HG03469 (cell line): ENCODE measurements at regions not wholly inside any gene's neighbourhood (a gene's known extent, or its start where the extent isn't known, plus 50 kb on each side); places are given as distances from the start of the nearest gene placed in this dataset.
A peak's percentile ranks its signal among the peaks of the same experiment; 100 is the strongest.

Experiments
- ATAC-seq: cut with Tn5 transposase; IDR thresholded peaks from one replicate; pipeline ENCODE4 v1.9.1; 2021; ENCODE audit warnings: mild to moderate bottlenecking, moderate library complexity, moderate number of reproducible peaks; ENCODE audit not compliant: unreplicated experiment

DNA sequence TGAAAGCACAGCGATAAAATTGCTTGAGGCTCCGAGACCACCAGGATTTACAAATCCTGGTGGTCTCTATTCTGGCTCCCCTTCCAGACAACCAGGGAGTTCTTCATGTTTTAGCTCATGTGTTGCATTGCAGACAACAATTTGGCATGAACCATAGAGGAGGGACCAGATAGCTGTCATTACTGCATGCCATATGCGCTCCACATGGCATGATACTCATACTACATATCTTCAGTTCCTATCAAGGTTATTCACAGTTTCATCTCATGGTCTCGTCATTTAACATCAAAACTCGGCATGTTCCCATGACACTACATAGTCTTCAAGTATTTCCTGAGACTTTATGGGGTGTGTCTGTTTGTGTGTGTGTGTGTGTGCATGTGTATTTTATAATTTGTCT lies 220.3 kb downstream of the OR13H1 start:
- no peak for ATAC-seq

DNA sequence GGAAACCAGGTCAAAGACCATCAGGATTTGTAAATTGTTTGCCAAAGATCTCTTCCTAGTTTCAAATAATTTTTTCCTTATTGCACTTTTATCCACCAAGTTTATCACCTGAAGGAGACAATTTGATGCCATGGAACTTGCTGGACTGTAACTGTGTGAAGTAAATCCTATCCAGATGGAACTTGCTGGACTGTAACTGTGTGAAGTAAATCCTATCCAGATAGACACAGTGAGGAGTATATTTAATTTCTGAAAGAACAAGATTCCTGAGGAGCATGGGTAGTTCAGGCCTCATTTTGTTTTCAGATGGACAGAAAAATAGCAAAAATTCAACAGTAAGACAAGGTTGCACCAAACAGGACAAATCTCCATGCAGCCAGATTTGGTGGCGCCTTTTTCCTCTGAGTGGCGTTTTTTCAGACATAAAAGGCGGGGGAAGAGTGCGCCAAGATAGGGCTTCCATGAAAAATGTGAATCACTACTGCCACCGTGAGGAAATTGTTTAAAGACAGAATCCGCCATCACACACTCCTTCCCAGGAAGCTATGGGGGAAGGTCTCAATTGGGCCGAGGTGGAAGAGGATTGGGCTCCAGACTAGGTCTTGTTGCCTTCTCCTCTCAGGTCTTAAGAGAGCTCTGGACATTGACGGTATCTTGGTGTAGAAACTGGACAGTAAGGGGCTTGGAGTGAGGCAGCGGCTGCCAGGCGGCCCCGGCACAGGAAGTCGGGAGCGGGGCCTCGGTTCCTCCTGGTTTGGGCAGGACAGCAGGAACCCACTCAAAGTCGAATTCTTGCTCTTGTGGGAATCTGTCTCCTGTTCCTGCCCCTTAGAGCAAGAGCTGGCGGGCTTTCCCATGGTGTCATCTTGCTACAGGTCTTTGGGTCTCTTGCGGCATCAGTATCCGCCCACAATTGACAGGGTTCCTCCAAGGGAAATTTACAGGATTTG lies 234.7 kb downstream of the OR13H1 start:
- no peak for ATAC-seq

DNA sequence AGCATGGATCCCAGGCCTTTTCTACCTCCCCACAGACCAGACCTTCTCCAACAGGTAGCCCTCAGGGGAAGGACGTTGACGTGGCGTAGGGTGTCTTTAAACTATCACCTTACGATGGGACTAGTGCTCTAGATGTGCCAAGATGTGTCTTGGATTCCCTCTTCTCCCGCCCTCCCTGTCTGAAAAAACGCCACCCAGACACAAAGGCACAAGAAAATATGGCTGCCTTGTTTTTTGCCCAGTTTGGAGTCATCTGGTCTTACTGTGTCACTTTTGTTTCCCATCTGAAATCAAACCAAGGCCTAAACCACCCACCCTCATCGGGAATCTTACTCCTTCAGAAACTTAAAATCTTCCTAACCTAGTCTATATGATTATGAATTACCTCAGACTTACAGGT lies 235.4 kb downstream of the OR13H1 start:
- no peak for ATAC-seq

- ATAC-seq, result no peak
Observed at GRCh38 chrX:131779741-131780140, 235.9 kb downstream of the OR13H1 start.

DNA sequence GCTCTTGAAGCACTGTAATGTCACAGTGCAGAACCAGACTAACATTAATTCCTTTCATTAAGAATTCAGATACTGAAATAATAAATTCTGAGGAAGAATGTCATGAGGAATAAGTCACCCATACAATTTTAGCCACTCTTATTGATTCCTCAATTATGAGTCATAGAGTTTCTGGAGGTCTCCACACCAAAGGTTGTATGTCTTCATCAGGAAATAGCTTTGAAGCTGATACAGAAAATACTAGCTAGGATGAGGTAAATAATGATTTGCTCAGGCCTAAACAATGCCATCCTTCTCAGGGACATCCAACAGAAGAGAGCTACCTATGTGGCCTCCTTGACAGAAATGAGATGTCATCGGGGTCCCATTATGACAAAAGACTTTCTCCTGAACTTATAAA lies 238.8 kb downstream of the OR13H1 start:
- no peak for ATAC-seq

GRCh38 chrX:131783555-131784308 lies 239.4 kb upstream of the STK26 start:
- ATAC-seq, result no peak

DNA sequence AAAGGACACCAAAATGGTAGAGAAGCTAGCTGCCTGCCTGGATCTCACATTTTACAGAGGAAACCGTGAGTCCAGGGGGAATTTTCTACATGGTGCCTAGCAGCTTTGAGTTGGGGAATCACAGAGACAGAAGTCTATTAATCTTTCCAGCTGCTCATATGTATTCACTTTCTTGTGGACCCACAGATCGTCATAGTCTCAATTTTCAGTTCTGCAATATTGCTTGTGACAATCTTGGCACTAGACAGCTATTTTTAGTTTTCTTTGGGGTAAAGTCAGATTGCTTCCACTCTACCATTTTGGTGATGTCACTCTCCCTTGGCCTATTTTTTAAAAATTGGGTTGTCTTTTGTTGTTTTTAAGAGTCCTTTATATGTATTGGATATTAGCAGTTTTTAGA lies 233.4 kb upstream of the STK26 start:
- ATAC-seq, result peak; percentile 82

GRCh38 chrX:131791608-131792355 lies 231.3 kb upstream of the STK26 start:
- no peak for ATAC-seq

DNA sequence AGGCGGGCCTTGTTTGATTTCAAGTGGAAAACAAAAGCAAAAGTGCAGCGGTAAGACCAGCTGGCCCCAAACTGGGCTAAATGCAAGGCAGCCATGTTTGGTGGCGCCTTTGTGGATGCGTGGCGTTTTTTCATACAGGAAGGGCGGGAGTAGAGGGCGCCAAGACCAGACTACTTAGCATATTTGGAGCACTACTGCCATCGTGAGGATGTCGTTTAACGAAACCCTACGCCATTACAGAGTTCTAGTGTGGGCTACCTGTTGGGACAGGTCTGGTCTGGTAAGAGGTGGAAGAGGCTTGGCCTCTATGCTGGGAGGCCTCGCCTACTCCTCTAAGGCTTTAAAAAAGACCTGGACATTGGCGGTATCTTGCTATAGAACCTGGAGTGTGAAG lies 230.7 kb upstream of the STK26 start:
- no peak for ATAC-seq

- no peak for ATAC-seq
Observed at GRCh38 chrX:131792789-131793462, 230.2 kb upstream of the STK26 start.

GRCh38 chrX:131795442-131796229 lies 227.5 kb upstream of the STK26 start:
- ATAC-seq, result no peak

DNA sequence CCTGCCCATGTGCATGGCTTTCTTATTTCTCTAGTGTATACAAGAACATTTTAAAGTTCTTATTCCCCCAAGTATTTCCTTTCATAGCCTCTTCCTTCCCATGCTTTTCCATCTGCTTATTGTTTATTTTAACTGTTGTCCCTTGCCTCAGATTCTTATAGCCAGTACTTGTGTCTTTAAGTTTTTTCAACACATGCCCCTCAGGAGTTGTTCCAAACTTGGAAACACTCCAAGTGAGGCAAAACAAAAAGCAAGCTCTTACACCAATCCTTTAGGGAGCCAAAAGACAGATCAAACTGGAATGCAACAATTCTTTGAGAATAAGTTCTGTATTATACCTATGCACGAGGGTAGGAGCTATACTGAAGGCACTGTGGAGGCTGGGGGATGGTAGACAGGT lies 222.0 kb upstream of the STK26 start:
- ATAC-seq, result no peak

GRCh38 chrX:131801911-131802310 lies 221.2 kb upstream of the STK26 start:
- ATAC-seq, result no peak

DNA sequence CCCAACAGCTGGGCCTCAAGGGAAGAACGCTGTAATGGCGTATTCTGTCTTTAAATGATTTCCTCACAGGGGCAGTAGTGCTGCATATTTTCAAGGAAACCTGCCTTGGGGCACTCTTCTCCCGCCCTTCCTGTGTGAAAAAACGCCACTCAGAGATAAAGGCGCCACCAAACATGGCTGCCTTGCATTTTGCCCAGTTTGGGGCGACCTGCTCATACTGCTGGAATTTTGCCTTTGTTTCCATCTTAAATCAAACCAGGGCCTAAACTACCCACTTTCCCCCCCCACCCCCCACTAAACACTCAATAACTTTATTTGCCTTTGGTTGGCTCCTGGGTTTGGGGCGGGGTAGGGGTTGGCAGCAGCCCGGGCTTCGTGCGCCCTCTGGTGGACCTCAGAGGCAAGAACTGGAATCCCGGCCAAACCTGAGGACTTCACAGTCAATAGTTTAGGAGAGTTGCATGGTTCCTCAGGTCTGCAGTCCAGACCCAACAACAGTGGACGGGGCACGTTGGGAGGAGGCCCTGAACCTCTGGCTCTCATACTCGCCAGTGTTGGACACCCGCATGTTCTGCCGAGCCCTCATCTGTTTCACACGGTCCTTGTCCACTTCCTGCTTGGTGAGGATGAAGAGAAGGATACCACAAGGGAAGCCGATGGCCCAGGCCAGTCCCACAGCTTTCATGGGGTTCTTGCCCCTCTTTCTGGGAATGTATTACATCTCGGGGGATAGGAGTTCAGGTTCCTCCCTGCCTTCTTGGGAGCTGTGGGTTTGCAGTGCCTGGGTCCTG lies 220.1 kb upstream of the STK26 start:
- ATAC-seq, result no peak

DNA sequence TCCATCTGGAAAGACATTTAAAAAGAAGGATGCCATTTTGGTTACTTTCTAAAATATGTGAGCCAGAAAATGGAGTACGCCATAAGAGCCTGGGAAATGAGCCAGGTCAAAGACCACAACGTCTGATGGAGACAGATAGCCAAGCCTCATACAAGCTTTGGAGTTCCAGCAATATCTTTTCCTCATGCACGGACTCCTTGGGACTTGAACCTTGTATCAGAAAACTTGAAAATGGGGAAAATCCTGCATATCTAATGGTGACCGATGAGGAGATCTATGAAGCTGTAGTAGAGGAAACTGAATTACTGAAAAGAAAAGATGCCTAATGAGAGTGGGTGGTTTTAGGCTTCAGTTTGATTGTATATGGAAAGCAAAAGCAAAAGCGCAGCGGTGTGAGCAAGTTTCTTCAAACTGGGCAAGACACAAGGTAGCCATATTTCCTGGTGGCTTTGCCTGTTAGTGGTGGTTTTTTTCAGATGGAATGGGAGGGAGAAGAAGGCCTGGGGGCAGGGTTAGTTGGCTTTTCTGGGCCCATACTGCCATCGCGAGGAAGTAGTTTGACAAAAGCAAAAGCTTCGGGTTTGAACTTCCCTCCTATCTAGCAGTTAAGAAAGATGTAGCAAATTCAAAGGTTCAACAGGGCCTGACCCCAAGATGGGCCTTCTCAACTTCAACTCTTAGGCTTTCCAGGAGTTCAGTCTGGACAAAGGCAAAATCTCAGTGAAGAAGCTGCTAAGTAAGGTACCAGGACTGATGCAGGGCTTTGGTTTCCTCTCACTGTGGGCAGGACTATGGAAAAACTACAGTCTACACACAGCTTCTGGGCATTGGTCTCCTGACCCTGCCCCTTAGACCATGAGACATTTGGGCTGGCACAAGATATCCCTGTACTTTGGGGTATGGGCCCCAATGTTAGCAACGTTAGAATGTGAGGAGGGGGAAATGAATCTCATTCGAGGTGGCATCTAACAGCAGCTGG lies 210.0 kb upstream of the STK26 start:
- ATAC-seq, result peak; percentile 87

DNA sequence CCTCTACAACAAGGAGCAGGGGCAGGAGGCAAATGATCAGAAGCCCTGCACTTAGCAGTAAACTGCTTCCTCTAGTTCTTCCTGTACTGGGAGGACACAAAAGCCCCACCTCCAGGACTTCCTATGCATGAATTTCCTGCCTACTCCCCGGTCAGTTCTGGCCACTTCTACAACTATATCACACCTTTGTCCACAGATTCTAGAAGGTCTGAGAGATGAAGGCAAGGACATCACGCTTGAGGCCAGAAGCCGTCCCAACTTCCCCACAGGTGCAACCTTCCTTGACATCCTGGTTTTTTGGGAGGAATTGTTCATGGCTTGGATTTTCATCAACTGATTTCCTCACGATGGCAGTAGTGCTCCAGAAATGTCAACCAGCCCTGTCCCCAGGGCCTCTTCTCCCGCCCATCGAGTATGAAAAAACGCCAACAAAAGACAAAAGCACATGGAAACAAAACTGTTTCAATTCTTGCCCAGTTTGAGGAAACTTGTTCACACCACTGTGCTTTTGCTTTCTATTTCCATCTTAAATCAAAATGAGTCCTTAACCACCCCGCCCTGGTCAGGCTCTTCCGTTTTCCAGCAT lies 206.5 kb upstream of the STK26 start:
- ATAC-seq, result peak; percentile 49

- ATAC-seq, result no peak
Observed at GRCh38 chrX:131818297-131818936, 204.7 kb upstream of the STK26 start.
